ENCODE measurements at regions not wholly inside any gene's neighbourhood (a gene's known extent, or its start where the extent isn't known, plus 50 kb on each side); places are given as distances from the start of the nearest gene placed in this dataset.

GRCh38 chr2:65675350-65675749, 243.0 kb upstream of the SPRED2 start:
- DNase-seq (ENCODE audit: low spot score): no peak
- Histone ChIP-seq H3K9me3 (peaks cover 6% of the 10 kb centered on the region), H3K36me3 (no peaks in the 10 kb centered on the region), H3K4me1 (ENCODE audit: control insufficient read depth in 1 of 2, low read depth in 2 of 2) (no peaks in the 10 kb centered on the region), H3K27me3 (replicated peaks; ENCODE audit: insufficient read depth) (no peaks in the 10 kb centered on the region), H3K4me3 (no peak overlapping the region), H3K27ac (no peak overlapping the region)
- no peak for ATAC-seq (ENCODE audit: insufficient number of reproducible peaks, low FRiP score, low read depth)
- TF ChIP-seq, protein P1, sequence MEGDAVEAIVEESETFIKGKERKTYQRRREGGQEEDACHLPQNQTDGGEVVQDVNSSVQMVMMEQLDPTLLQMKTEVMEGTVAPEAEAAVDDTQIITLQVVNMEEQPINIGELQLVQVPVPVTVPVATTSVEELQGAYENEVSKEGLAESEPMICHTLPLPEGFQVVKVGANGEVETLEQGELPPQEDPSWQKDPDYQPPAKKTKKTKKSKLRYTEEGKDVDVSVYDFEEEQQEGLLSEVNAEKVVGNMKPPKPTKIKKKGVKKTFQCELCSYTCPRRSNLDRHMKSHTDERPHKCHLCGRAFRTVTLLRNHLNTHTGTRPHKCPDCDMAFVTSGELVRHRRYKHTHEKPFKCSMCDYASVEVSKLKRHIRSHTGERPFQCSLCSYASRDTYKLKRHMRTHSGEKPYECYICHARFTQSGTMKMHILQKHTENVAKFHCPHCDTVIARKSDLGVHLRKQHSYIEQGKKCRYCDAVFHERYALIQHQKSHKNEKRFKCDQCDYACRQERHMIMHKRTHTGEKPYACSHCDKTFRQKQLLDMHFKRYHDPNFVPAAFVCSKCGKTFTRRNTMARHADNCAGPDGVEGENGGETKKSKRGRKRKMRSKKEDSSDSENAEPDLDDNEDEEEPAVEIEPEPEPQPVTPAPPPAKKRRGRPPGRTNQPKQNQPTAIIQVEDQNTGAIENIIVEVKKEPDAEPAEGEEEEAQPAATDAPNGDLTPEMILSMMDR (IDR thresholded peaks at IDR 0.05): no peak

GRCh38 chr2:65671670-65672242, 239.4 kb upstream of the SPRED2 start:
- Histone ChIP-seq H3K9me3 (peaks cover 12% of the 10 kb centered on the region), H3K27me3 (replicated peaks; ENCODE audit: insufficient read depth) (no peaks in the 10 kb centered on the region), H3K36me3 (no peaks in the 10 kb centered on the region), H3K4me3 (no peak overlapping the region), H3K4me1 (ENCODE audit: control insufficient read depth in 1 of 2, low read depth in 2 of 2) (no peaks in the 10 kb centered on the region), H3K27ac (no peak overlapping the region)
- no peak for ATAC-seq (ENCODE audit: insufficient number of reproducible peaks, low FRiP score, low read depth)
- DNase-seq (ENCODE audit: low spot score): no peak
- TF ChIP-seq, protein P1 (IDR thresholded peaks at IDR 0.05): no peak

GRCh38 chr2:65669574-65669973, 237.2 kb upstream of the SPRED2 start:
- Histone ChIP-seq H3K4me3 (no peak overlapping the region), H3K9me3 (peaks cover 6% of the 10 kb centered on the region), H3K27ac (no peak overlapping the region), H3K36me3 (no peaks in the 10 kb centered on the region), H3K27me3 (replicated peaks; ENCODE audit: insufficient read depth) (no peaks in the 10 kb centered on the region), H3K4me1 (ENCODE audit: control insufficient read depth in 1 of 2, low read depth in 2 of 2) (no peaks in the 10 kb centered on the region)
- DNase-seq (ENCODE audit: low spot score) (no peak), ATAC-seq (ENCODE audit: insufficient number of reproducible peaks, low FRiP score, low read depth) (no peak)
- TF ChIP-seq, protein P1 (IDR thresholded peaks at IDR 0.05): no peak

GRCh38 chr2:65668744-65669143, 236.3 kb upstream of the SPRED2 start:
- TF ChIP-seq, protein P1 (IDR thresholded peaks at IDR 0.05): no peak
- Histone ChIP-seq H3K9me3 (peaks cover 6% of the 10 kb centered on the region), H3K36me3 (no peaks in the 10 kb centered on the region), H3K27ac (no peak overlapping the region), H3K4me3 (no peak overlapping the region), H3K27me3 (replicated peaks; ENCODE audit: insufficient read depth) (no peaks in the 10 kb centered on the region), H3K4me1 (ENCODE audit: control insufficient read depth in 1 of 2, low read depth in 2 of 2) (no peaks in the 10 kb centered on the region)
- ATAC-seq (ENCODE audit: insufficient number of reproducible peaks, low FRiP score, low read depth) (no peak), DNase-seq (ENCODE audit: low spot score) (no peak)

- TF ChIP-seq, protein P1 (IDR thresholded peaks at IDR 0.05): no peak
- no peak for ATAC-seq (ENCODE audit: insufficient number of reproducible peaks, low FRiP score, low read depth)
- H3K36me3 ChIP-seq: no peaks in the 10 kb centered on the region
- H3K27ac ChIP-seq: no peak overlapping the region
- no peaks in the 10 kb centered on the region for H3K27me3 ChIP-seq (replicated peaks; ENCODE audit: insufficient read depth)
- H3K4me3 ChIP-seq: no peak overlapping the region
- peaks cover 6% of the 10 kb centered on the region for H3K9me3 ChIP-seq
- DNase-seq (ENCODE audit: low spot score): no peak
- H3K4me1 ChIP-seq (ENCODE audit: control insufficient read depth in 1 of 2, low read depth in 2 of 2): peaks cover 0 to 9% of the 10 kb centered on the region in 2 donors
Observed at GRCh38 chr2:65666156-65666725, 233.8 kb upstream of the SPRED2 start.
